MM.1S (cell line): ENCODE measurements at regions not wholly inside any gene's neighbourhood (a gene's known extent, or its start where the extent isn't known, plus 50 kb on each side); places are given as distances from the start of the nearest gene placed in this dataset.

Experiments used
- DNase-seq: peaks from one replicate; pipeline ENCODE4 v3.0.0-alpha.2; 2015
- H2AFZ ChIP-seq: fragments of 300-600 bp; sonication (generic); 2 replicates; pipeline ENCODE4 v1.6.0; 2016; ENCODE audit warnings: antibody characterized with exemption, low read length
- H3F3A ChIP-seq: fragments of 300-600 bp; sonication (generic); 2 replicates; pipeline ENCODE4 v1.6.1; 2016; ENCODE audit warnings: mild to moderate bottlenecking, antibody characterized with exemption, low read length, moderate library complexity, mixed read lengths; ENCODE audit not compliant: insufficient read depth
- H3K27ac ChIP-seq: fragments of 300-600 bp; sonication (generic); 2 replicates; pipeline ENCODE4 v1.5.1; 2016; ENCODE audit warnings: mild to moderate bottlenecking, low read length
- H3K27me3 ChIP-seq: fragments of 300-600 bp; sonication (generic); replicated peaks from 2 replicates; pipeline ENCODE4 v1.6.0; 2016; ENCODE audit warnings: low read length; ENCODE audit not compliant: insufficient read depth
- H3K36me3 ChIP-seq: fragments of 300-600 bp; sonication (generic); replicated peaks from 2 replicates; pipeline ENCODE4 v1.6.1; 2016; ENCODE audit warnings: mild to moderate bottlenecking, low read length, mixed read lengths; ENCODE audit not compliant: insufficient read depth
- H3K4me1 ChIP-seq: fragments of 300-600 bp; sonication (generic); 2 replicates; pipeline ENCODE4 v1.6.1; 2016; ENCODE audit warnings: low read length, mixed read lengths
- H3K4me2 ChIP-seq: fragments of 300-600 bp; sonication (generic); 2 replicates; pipeline ENCODE4 v1.6.0; 2016; ENCODE audit warnings: low read depth, low read length
- H3K4me3 ChIP-seq: fragments of 300-600 bp; sonication (generic); 2 replicates; pipeline ENCODE4 v1.5.1; 2016; ENCODE audit warnings: low read length, mixed read lengths
- H3K79me2 ChIP-seq: fragments of 300-600 bp; sonication (generic); 2 replicates; pipeline ENCODE4 v1.6.1; 2016; ENCODE audit warnings: mixed run types, low read length, mixed read lengths
- H3K9ac ChIP-seq: fragments of 300-600 bp; sonication (generic); 2 replicates; pipeline ENCODE4 v1.6.1; 2016; ENCODE audit warnings: low read length, mixed read lengths
- H3K9me2 ChIP-seq: fragments of 300-600 bp; sonication (generic); replicated peaks from 2 replicates; pipeline ENCODE4 v1.6.1; 2016; ENCODE audit warnings: mild to moderate bottlenecking, low read length, mixed read lengths; ENCODE audit not compliant: insufficient read depth
- H3K9me3 ChIP-seq: fragments of 300-600 bp; sonication (generic); replicated peaks from 2 replicates; pipeline ENCODE4 v1.6.1; 2016; ENCODE audit warnings: mild to moderate bottlenecking, low read length, mixed read lengths; ENCODE audit not compliant: insufficient read depth
- H4K20me1 ChIP-seq: fragments of 300-600 bp; sonication (generic); 2 replicates; pipeline ENCODE4 v1.6.1; 2016; ENCODE audit warnings: mild to moderate bottlenecking, low read length, moderate library complexity, mixed read lengths; ENCODE audit not compliant: insufficient read depth
- EZH2 ChIP-seq: fragments of 300-600 bp; sonication (generic); optimal IDR thresholded peaks from 2 replicates; pipeline ENCODE3; 2017; ENCODE audit warnings: low read depth, mild to moderate bottlenecking, antibody characterized with exemption, low read length, mixed read lengths
- EZH2phosphoT487 ChIP-seq: fragments of 300-600 bp; sonication (generic); IDR thresholded peaks from 2 replicates; pipeline ENCODE4 v1.6.1; 2018; ENCODE audit warnings: antibody characterized with exemption, low read length
- TF ChIP-seq, protein P1 (sequence below): fragments of 300-600 bp; sonication (generic); IDR thresholded peaks from 2 replicates; pipeline ENCODE4 v1.5.1; 2016; ENCODE audit warnings: antibody characterized with exemption, low read length, mixed read lengths

DNA sequence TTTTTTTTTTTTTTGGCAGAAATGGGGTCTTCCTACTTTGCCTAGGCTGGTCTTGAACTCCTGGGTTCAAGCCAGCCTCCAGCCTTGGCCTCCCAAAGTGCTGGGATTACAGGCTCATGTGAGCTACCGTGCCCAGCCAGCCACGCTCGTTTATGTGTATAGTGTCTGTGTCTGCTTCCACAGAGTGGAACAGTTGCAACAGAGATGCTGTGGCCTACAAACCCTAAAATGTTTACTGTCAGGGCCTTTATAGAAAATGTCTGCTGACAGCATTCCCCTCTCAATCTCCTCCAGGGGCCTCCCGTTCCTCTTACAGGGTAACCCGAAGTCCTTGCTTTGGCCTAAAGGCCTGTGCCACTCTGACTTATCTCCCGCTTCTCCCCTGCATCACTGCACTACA, 87.6 kb upstream of the LEP start:
- Histone ChIP-seq H3K9ac (no peak overlapping the region), H3K9me2 (no peaks in the 10 kb centered on the region), H3K27me3 (no peaks in the 10 kb centered on the region), H3K27ac (no peak overlapping the region), H3K36me3 (no peaks in the 10 kb centered on the region), H3K4me2 (no peak overlapping the region), H3K4me1 (no peaks in the 10 kb centered on the region), H3K9me3 (no peaks in the 10 kb centered on the region), H3K4me3 (no peak overlapping the region), H3K79me2 (no peaks in the 10 kb centered on the region), H3F3A (no peaks in the 10 kb centered on the region), H2AFZ (no peak overlapping the region), H4K20me1 (no peaks in the 10 kb centered on the region)
- TF ChIP-seq EZH2 (no peak), EZH2phosphoT487 (no peak)
- TF ChIP-seq, protein P1, sequence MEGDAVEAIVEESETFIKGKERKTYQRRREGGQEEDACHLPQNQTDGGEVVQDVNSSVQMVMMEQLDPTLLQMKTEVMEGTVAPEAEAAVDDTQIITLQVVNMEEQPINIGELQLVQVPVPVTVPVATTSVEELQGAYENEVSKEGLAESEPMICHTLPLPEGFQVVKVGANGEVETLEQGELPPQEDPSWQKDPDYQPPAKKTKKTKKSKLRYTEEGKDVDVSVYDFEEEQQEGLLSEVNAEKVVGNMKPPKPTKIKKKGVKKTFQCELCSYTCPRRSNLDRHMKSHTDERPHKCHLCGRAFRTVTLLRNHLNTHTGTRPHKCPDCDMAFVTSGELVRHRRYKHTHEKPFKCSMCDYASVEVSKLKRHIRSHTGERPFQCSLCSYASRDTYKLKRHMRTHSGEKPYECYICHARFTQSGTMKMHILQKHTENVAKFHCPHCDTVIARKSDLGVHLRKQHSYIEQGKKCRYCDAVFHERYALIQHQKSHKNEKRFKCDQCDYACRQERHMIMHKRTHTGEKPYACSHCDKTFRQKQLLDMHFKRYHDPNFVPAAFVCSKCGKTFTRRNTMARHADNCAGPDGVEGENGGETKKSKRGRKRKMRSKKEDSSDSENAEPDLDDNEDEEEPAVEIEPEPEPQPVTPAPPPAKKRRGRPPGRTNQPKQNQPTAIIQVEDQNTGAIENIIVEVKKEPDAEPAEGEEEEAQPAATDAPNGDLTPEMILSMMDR = no peak
- DNase-seq = no peak

GRCh38 chr7:128154504-128154903, 86.6 kb upstream of the LEP start:
- DNase-seq = no peak
- H3K79me2 ChIP-seq = no peaks in the 10 kb centered on the region
- TF ChIP-seq EZH2 (no peak), EZH2phosphoT487 (no peak)
- TF ChIP-seq, protein P1 = no peak
- H3K9ac ChIP-seq = no peak overlapping the region
- H3K9me2 ChIP-seq = no peaks in the 10 kb centered on the region
- H3K9me3 ChIP-seq = no peaks in the 10 kb centered on the region
- no peak overlapping the region for H2AFZ ChIP-seq
- H3K27me3 ChIP-seq = no peaks in the 10 kb centered on the region
- no peaks in the 10 kb centered on the region for H3K36me3 ChIP-seq
- H3K27ac ChIP-seq = no peak overlapping the region
- H3K4me3 ChIP-seq = no peak overlapping the region
- H3K4me2 ChIP-seq = no peak overlapping the region
- H4K20me1 ChIP-seq = no peaks in the 10 kb centered on the region
- no peaks in the 10 kb centered on the region for H3K4me1 ChIP-seq
- H3F3A ChIP-seq = no peaks in the 10 kb centered on the region

DNA sequence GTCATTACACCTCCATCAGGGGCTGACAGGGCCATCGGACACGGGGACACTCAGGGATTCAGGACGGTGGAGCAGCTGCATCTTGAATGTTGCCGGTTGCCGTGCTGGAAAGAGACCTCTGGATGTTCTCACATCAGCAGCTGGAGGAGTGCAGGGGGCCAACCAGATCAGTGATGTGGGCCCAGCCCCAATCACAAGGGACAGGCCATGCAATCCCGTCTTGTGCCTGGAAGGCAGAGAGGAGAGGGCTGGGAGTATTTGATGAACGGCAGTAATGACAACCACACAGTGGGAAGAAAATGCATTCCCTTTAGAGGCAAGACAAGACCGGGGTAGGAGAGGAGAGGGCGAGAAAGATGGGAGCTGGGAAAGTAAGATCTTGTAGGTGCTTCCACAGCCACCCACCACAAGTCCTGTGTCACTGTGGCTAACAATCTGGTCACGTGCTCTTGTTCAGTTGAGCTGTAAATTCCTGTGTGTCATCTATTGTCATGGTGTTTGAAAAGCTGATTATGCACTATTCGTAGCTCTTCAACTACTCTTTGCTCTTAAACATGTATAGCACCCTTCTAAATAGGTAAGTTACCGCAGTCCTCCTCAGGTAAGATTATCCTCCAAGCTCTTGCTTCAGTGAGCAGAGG, 85.9 kb upstream of the LEP start:
- TF ChIP-seq, protein P1 = no peak
- TF ChIP-seq EZH2 (no peak), EZH2phosphoT487 (no peak)
- no peak overlapping the region for H3K4me3 ChIP-seq
- H3K4me2 ChIP-seq = no peak overlapping the region
- no peaks in the 10 kb centered on the region for H3K36me3 ChIP-seq
- no peaks in the 10 kb centered on the region for H3K9me3 ChIP-seq
- H4K20me1 ChIP-seq = no peaks in the 10 kb centered on the region
- DNase-seq = no peak
- no peak overlapping the region for H2AFZ ChIP-seq
- H3K4me1 ChIP-seq = no peaks in the 10 kb centered on the region
- no peak overlapping the region for H3K27ac ChIP-seq
- H3K79me2 ChIP-seq = no peaks in the 10 kb centered on the region
- no peaks in the 10 kb centered on the region for H3K9me2 ChIP-seq
- H3K27me3 ChIP-seq = no peaks in the 10 kb centered on the region
- no peaks in the 10 kb centered on the region for H3F3A ChIP-seq
- H3K9ac ChIP-seq = no peak overlapping the region
